ENCODE measurements at regions not wholly inside any gene's neighbourhood (a gene's known extent, or its start where the extent isn't known, plus 50 kb on each side); places are given as distances from the start of the nearest gene placed in this dataset.

GRCh38 chr11:105233285-105233684 is 93.7 kb upstream of the CARD18 start:
- TF ChIP-seq REST (IDR thresholded peaks at IDR 0.05; ENCODE audit: low read depth) = no peak
- no peak for TF ChIP-seq EP300 (IDR thresholded peaks at IDR 0.05; ENCODE audit: borderline replicate concordance)
- no peak for TF ChIP-seq CREB1 (IDR thresholded peaks at IDR 0.05; ENCODE audit: low read depth)
- TF ChIP-seq MAX (IDR thresholded peaks at IDR 0.05) = no peak
- TF ChIP-seq CEBPB (IDR thresholded peaks at IDR 0.05) = no peak
- TF ChIP-seq USF1 (IDR thresholded peaks at IDR 0.05) = no peak
- no peak for TF ChIP-seq NFIC (IDR thresholded peaks at IDR 0.05)
